GM23338 (cell line): ENCODE measurements at regions not wholly inside any gene's neighbourhood (a gene's known extent, or its start where the extent isn't known, plus 50 kb on each side); places are given as distances from the start of the nearest gene placed in this dataset.

Experiments used
- ATAC-seq: fragments of 200-7000 bp; cut with Tn5 transposase; 3 replicates; pipeline ENCODE4 v1.9.1; 2020
- DNase-seq: peaks from one replicate; pipeline ENCODE4 v3.0.0-alpha.2; 2015; ENCODE audit warnings: low spot score
- H2AFZ ChIP-seq: fragments of 200-600 bp; sonication (generic); 2 replicates; pipeline ENCODE4 v1.8.0; 2016; ENCODE audit warnings: antibody characterized with exemption, mild to moderate bottlenecking, moderate library complexity
- H3F3A ChIP-seq: fragments of 200-600 bp; sonication (generic); replicated peaks from 2 replicates; pipeline ENCODE4 v1.8.0; 2017; ENCODE audit warnings: antibody characterized with exemption, mixed run types, low read depth
- H3K27ac ChIP-seq: fragments of 200-600 bp; sonication (generic); 2 replicates; pipeline ENCODE4 v1.6.1; 2016; ENCODE audit warnings: low read depth
- H3K27me3 ChIP-seq: fragments of 200-600 bp; sonication (generic); 2 replicates; pipeline ENCODE4 v1.8.0; 2016; ENCODE audit warnings: mild to moderate bottlenecking, mixed run types, moderate library complexity; ENCODE audit not compliant: insufficient read depth
- H3K36me3 ChIP-seq: fragments of 200-600 bp; sonication (generic); 2 replicates; pipeline ENCODE4 v1.8.0; 2016; ENCODE audit warnings: mild to moderate bottlenecking; ENCODE audit not compliant: insufficient read depth
- H3K4me1 ChIP-seq: fragments of 200-600 bp; sonication (generic); 2 replicates; pipeline ENCODE4 v1.8.0; 2016; ENCODE audit warnings: mild to moderate bottlenecking, moderate library complexity; ENCODE audit not compliant: insufficient read depth
- H3K4me2 ChIP-seq: fragments of 200-600 bp; sonication (generic); 2 replicates; pipeline ENCODE4 v1.7.1; 2017; ENCODE audit warnings: mixed run types
- H3K4me3 ChIP-seq: fragments of 200-600 bp; sonication (generic); 2 replicates; pipeline ENCODE4 v1.6.1; 2016; ENCODE audit warnings: mixed run types
- H3K79me2 ChIP-seq: fragments of 200-600 bp; sonication (generic); replicated peaks from 2 replicates; pipeline ENCODE4 v1.8.0; 2017; ENCODE audit warnings: mild to moderate bottlenecking; ENCODE audit not compliant: insufficient read depth
- H3K9me2 ChIP-seq: fragments of 200-600 bp; sonication (generic); 2 replicates; pipeline ENCODE4 v1.8.0; 2017; ENCODE audit not compliant: insufficient read depth
- H4K20me1 ChIP-seq: fragments of 200-600 bp; sonication (generic); replicated peaks from 2 replicates; pipeline ENCODE4 v1.8.0; 2017; ENCODE audit warnings: mild to moderate bottlenecking; ENCODE audit not compliant: insufficient read depth
- H3K27ac Mint-ChIP-seq: 2 replicates; pipeline ENCODE4 v1.8.0; 2020; ENCODE audit warnings: inconsistent platforms, mild to moderate bottlenecking, moderate library complexity, mixed read lengths
- H3K27me3 Mint-ChIP-seq: 3 replicates; pipeline ENCODE4 v1.8.0; 2022; ENCODE audit warnings: low read depth, mild to moderate bottlenecking, moderate library complexity, mixed read lengths, inconsistent platforms; ENCODE audit not compliant: insufficient read depth, poor library complexity
- H3K36me3 Mint-ChIP-seq: 3 replicates; pipeline ENCODE4 v1.8.0; 2021; ENCODE audit warnings: low read depth, mild to moderate bottlenecking, inconsistent platforms, moderate library complexity, mixed read lengths
- H3K4me1 Mint-ChIP-seq: 3 replicates; pipeline ENCODE4 v1.8.0; 2020; ENCODE audit warnings: mild to moderate bottlenecking, inconsistent platforms, mixed read lengths
- H3K4me3 Mint-ChIP-seq: 3 replicates; pipeline ENCODE4 v1.8.0; 2021; ENCODE audit warnings: moderate library complexity, mild to moderate bottlenecking, inconsistent platforms, mixed read lengths
- H3K9me3 Mint-ChIP-seq: 3 replicates; pipeline ENCODE4 v1.8.0; 2020; ENCODE audit warnings: moderate library complexity, mild to moderate bottlenecking, inconsistent platforms, mixed read lengths
- JUNB ChIP-seq: IDR thresholded peaks from one replicate; pipeline ENCODE4 v1.6.1; 2016; ENCODE audit warnings: antibody characterized with exemption; ENCODE audit not compliant: unreplicated experiment
- NANOG ChIP-seq: IDR thresholded peaks from 2 replicates; pipeline ENCODE4 v1.6.1; 2016; ENCODE audit warnings: antibody characterized with exemption, borderline replicate concordance
- STAT1 ChIP-seq: IDR thresholded peaks from one replicate; pipeline ENCODE4 v1.6.1; 2016; ENCODE audit warnings: antibody characterized with exemption; ENCODE audit not compliant: unreplicated experiment
- ZNF114 ChIP-seq: fragments of 250-450 bp; sonication (Bioruptor Pico); IDR thresholded peaks from 2 replicates; pipeline ENCODE4 v1.5.0; 2020; ENCODE audit warnings: mild to moderate bottlenecking, moderate library complexity
- ZNF331 ChIP-seq: fragments of 250-450 bp; sonication (Bioruptor Pico); IDR thresholded peaks from 2 replicates; pipeline ENCODE4 v1.5.0; 2020; ENCODE audit warnings: low read depth, mild to moderate bottlenecking, moderate library complexity
- TF ChIP-seq, protein P1 (sequence below), 2 experiments: fragments of 200-600 bp in 1 of 2; sonication (generic) in 1 of 2; conservative IDR thresholded peaks; 2 replicates each; pipeline versions ENCODE4 v1.5.1 to v1.6.1; 2016 to 2017; ENCODE audit warnings: antibody characterized with exemption in 2 of 2, low read depth in 2 of 2, mild to moderate bottlenecking in 2 of 2, moderate library complexity in 1 of 2
- TF ChIP-seq, protein P2 (sequence below): fragments of 250-450 bp; sonication (Bioruptor Pico); IDR thresholded peaks from 2 replicates; pipeline ENCODE4 v1.5.0; 2020; ENCODE audit warnings: mild to moderate bottlenecking, moderate library complexity
- TF ChIP-seq, protein P3 (sequence below): IDR thresholded peaks from one replicate; pipeline ENCODE4 v1.6.1; 2018; ENCODE audit warnings: antibody characterized with exemption; ENCODE audit not compliant: unreplicated experiment
- TF ChIP-seq, protein P4 (sequence below): IDR thresholded peaks from 2 replicates; pipeline ENCODE4 v1.6.1; 2016; ENCODE audit warnings: antibody characterized with exemption

DNA sequence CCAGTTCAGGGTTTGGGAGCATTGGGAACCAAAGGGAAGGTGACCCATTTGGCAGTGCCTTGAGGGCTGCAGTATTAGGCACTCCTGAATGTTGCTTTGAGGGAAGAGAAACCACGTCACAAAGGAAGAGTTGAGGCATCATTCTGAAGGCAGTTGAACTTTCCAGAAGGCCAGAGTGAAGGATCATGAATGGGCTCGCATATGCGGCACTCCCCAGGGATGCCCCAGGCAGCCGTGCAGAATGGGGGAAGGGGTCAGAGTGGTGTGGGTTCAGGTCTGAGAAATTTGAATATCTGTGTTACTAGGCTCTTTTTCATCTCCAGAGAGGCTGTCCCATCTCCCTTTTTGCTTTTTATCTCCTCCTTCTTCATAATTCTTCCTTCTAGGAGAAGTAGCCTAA is 60.6 kb upstream of the HMHB1 start:
- H4K20me1 ChIP-seq: no peaks in the 10 kb centered on the region
- no peaks in the 10 kb centered on the region for H3K9me3 Mint-ChIP-seq
- H3K27ac Mint-ChIP-seq: no peak overlapping the region
- H3K36me3 Mint-ChIP-seq: no peaks in the 10 kb centered on the region; the same call in 2 of the 3 replicates
- peaks cover 2% of the 10 kb centered on the region for H3K27me3 Mint-ChIP-seq
- TF ChIP-seq, protein P1, sequence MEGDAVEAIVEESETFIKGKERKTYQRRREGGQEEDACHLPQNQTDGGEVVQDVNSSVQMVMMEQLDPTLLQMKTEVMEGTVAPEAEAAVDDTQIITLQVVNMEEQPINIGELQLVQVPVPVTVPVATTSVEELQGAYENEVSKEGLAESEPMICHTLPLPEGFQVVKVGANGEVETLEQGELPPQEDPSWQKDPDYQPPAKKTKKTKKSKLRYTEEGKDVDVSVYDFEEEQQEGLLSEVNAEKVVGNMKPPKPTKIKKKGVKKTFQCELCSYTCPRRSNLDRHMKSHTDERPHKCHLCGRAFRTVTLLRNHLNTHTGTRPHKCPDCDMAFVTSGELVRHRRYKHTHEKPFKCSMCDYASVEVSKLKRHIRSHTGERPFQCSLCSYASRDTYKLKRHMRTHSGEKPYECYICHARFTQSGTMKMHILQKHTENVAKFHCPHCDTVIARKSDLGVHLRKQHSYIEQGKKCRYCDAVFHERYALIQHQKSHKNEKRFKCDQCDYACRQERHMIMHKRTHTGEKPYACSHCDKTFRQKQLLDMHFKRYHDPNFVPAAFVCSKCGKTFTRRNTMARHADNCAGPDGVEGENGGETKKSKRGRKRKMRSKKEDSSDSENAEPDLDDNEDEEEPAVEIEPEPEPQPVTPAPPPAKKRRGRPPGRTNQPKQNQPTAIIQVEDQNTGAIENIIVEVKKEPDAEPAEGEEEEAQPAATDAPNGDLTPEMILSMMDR (conservative IDR thresholded peaks at IDR 0.05; ENCODE audit: low read depth in 2 of 2): no peak
- TF ChIP-seq, protein P2, sequence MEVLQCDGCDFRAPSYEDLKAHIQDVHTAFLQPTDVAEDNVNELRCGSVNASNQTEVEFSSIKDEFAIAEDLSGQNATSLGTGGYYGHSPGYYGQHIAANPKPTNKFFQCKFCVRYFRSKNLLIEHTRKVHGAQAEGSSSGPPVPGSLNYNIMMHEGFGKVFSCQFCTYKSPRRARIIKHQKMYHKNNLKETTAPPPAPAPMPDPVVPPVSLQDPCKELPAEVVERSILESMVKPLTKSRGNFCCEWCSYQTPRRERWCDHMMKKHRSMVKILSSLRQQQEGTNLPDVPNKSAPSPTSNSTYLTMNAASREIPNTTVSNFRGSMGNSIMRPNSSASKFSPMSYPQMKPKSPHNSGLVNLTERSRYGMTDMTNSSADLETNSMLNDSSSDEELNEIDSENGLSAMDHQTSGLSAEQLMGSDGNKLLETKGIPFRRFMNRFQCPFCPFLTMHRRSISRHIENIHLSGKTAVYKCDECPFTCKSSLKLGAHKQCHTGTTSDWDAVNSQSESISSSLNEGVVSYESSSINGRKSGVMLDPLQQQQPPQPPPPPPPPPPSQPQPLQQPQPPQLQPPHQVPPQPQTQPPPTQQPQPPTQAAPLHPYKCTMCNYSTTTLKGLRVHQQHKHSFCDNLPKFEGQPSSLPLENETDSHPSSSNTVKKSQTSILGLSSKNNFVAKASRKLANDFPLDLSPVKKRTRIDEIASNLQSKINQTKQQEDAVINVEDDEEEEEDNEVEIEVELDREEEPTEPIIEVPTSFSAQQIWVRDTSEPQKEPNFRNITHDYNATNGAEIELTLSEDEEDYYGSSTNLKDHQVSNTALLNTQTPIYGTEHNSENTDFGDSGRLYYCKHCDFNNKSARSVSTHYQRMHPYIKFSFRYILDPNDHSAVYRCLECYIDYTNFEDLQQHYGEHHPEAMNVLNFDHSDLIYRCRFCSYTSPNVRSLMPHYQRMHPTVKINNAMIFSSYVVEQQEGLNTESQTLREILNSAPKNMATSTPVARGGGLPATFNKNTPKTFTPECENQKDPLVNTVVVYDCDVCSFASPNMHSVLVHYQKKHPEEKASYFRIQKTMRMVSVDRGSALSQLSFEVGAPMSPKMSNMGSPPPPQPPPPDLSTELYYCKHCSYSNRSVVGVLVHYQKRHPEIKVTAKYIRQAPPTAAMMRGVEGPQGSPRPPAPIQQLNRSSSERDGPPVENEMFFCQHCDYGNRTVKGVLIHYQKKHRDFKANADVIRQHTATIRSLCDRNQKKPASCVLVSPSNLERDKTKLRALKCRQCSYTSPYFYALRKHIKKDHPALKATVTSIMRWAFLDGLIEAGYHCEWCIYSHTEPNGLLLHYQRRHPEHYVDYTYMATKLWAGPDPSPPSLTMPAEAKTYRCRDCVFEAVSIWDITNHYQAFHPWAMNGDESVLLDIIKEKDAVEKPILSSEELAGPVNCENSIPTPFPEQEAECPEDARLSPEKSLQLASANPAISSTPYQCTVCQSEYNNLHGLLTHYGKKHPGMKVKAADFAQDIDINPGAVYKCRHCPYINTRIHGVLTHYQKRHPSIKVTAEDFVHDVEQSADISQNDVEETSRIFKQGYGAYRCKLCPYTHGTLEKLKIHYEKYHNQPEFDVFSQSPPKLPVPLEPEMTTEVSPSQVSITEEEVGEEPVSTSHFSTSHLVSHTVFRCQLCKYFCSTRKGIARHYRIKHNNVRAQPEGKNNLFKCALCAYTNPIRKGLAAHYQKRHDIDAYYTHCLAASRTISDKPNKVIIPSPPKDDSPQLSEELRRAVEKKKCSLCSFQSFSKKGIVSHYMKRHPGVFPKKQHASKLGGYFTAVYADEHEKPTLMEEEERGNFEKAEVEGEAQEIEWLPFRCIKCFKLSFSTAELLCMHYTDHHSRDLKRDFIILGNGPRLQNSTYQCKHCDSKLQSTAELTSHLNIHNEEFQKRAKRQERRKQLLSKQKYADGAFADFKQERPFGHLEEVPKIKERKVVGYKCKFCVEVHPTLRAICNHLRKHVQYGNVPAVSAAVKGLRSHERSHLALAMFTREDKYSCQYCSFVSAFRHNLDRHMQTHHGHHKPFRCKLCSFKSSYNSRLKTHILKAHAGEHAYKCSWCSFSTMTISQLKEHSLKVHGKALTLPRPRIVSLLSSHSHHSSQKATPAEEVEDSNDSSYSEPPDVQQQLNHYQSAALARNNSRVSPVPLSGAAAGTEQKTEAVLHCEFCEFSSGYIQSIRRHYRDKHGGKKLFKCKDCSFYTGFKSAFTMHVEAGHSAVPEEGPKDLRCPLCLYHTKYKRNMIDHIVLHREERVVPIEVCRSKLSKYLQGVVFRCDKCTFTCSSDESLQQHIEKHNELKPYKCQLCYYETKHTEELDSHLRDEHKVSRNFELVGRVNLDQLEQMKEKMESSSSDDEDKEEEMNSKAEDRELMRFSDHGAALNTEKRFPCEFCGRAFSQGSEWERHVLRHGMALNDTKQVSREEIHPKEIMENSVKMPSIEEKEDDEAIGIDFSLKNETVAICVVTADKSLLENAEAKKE: peak; percentile 59; the same call in 1 of the 2 replicates
- no peak; the same call in 2 of the 3 replicates for ATAC-seq
- no peak for DNase-seq
- peaks cover 7% of the 10 kb centered on the region for H3K4me1 Mint-ChIP-seq
- H3K36me3 ChIP-seq: no peaks in the 10 kb centered on the region
- H3K27ac ChIP-seq: no peak overlapping the region
- H3K4me3 ChIP-seq: no peak overlapping the region
- H3K79me2 ChIP-seq: no peaks in the 10 kb centered on the region
- H3F3A ChIP-seq: no peaks in the 10 kb centered on the region
- H3K9me2 ChIP-seq: peaks cover 12% of the 10 kb centered on the region; the same call in 1 of the 2 replicates
- no peak overlapping the region for H3K4me3 Mint-ChIP-seq
- H3K27me3 ChIP-seq: no peaks in the 10 kb centered on the region
- H3K4me1 ChIP-seq: no peaks in the 10 kb centered on the region
- no peak overlapping the region for H3K4me2 ChIP-seq
- H2AFZ ChIP-seq: 0 out of 2 replicates have a peak overlapping the region, but pooled peaks have one; percentile 18

DNA sequence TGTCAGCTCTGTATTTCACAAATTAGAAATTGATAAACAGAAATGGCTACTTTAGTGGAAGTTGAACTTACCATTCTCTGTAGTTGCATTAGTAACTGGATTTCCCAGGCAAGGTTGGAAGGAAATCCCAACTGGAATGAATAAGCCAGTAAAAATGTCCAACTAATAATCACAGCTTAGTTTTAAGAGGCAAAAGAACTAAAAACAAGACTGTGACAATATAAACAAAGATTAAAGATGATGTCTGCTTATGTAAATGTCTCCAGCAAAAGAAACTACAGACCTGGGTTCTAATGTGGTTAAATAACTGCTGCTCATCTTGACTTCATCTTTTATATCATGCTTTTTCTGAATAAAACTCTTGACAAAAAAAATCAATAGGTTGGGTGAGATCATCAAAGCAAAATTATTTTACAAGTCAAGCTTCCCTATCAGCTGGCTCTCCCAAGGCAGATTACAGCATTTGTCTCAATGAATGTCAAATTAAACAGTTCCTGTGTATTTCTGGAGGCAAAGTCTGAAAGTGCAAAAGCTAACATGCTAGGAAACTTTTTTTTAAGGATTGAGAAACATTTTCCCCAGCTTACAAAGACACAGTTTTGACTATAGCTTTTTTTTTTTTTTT is 62.3 kb upstream of the HMHB1 start:
- H3K4me1 Mint-ChIP-seq: peaks cover 7% of the 10 kb centered on the region
- no peak for DNase-seq
- H3K27ac ChIP-seq: no peak overlapping the region
- no peak overlapping the region for H3K4me3 Mint-ChIP-seq
- H3K4me1 ChIP-seq: no peaks in the 10 kb centered on the region
- no peak overlapping the region for H2AFZ ChIP-seq
- no peaks in the 10 kb centered on the region for H3K27me3 ChIP-seq
- H3K9me2 ChIP-seq: peaks cover 12% of the 10 kb centered on the region; the same call in 1 of the 2 replicates
- H3K27ac Mint-ChIP-seq: no peak overlapping the region
- no peaks in the 10 kb centered on the region for H3K36me3 ChIP-seq
- no peak for ATAC-seq
- H3K79me2 ChIP-seq: no peaks in the 10 kb centered on the region
- H3K4me2 ChIP-seq: no peak overlapping the region
- H3K27me3 Mint-ChIP-seq: peaks cover 2% of the 10 kb centered on the region
- no peaks in the 10 kb centered on the region for H3K9me3 Mint-ChIP-seq
- H4K20me1 ChIP-seq: no peaks in the 10 kb centered on the region
- H3F3A ChIP-seq: no peaks in the 10 kb centered on the region
- H3K4me3 ChIP-seq: no peak overlapping the region
- no peaks in the 10 kb centered on the region; the same call in 2 of the 3 replicates for H3K36me3 Mint-ChIP-seq
- TF ChIP-seq, protein P3, sequence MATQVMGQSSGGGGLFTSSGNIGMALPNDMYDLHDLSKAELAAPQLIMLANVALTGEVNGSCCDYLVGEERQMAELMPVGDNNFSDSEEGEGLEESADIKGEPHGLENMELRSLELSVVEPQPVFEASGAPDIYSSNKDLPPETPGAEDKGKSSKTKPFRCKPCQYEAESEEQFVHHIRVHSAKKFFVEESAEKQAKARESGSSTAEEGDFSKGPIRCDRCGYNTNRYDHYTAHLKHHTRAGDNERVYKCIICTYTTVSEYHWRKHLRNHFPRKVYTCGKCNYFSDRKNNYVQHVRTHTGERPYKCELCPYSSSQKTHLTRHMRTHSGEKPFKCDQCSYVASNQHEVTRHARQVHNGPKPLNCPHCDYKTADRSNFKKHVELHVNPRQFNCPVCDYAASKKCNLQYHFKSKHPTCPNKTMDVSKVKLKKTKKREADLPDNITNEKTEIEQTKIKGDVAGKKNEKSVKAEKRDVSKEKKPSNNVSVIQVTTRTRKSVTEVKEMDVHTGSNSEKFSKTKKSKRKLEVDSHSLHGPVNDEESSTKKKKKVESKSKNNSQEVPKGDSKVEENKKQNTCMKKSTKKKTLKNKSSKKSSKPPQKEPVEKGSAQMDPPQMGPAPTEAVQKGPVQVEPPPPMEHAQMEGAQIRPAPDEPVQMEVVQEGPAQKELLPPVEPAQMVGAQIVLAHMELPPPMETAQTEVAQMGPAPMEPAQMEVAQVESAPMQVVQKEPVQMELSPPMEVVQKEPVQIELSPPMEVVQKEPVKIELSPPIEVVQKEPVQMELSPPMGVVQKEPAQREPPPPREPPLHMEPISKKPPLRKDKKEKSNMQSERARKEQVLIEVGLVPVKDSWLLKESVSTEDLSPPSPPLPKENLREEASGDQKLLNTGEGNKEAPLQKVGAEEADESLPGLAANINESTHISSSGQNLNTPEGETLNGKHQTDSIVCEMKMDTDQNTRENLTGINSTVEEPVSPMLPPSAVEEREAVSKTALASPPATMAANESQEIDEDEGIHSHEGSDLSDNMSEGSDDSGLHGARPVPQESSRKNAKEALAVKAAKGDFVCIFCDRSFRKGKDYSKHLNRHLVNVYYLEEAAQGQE: no peak
- no peak for TF ChIP-seq JUNB
- no peak for TF ChIP-seq ZNF331 (CRISPR knock-in tag)
- TF ChIP-seq STAT1: no peak
- no peak for TF ChIP-seq NANOG
- TF ChIP-seq, protein P4, sequence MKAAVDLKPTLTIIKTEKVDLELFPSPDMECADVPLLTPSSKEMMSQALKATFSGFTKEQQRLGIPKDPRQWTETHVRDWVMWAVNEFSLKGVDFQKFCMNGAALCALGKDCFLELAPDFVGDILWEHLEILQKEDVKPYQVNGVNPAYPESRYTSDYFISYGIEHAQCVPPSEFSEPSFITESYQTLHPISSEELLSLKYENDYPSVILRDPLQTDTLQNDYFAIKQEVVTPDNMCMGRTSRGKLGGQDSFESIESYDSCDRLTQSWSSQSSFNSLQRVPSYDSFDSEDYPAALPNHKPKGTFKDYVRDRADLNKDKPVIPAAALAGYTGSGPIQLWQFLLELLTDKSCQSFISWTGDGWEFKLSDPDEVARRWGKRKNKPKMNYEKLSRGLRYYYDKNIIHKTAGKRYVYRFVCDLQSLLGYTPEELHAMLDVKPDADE: no peak
- no peak for TF ChIP-seq ZNF114 (CRISPR knock-in tag)
